VCaP (cell line): ENCODE measurements at regions not wholly inside any gene's neighbourhood (a gene's known extent, or its start where the extent isn't known, plus 50 kb on each side); places are given as distances from the start of the nearest gene placed in this dataset.
A peak's percentile ranks its signal among the peaks of the same experiment; 100 is the strongest.

Experiments used
- H3K27ac ChIP-seq: fragments of 450-650 bp; 2 replicates; pipeline ENCODE4 v1.5.1; 2017
- TF ChIP-seq, protein P1 (sequence below): fragments of 450-650 bp; conservative IDR thresholded peaks from 2 replicates; pipeline ENCODE4 v1.5.1; 2017; ENCODE audit warnings: mild to moderate bottlenecking, moderate library complexity

GRCh38 chr1:95865769-95866168 is 631.8 kb downstream of the RWDD3 start:
- H3K27ac ChIP-seq, result no peak overlapping the region
- TF ChIP-seq, protein P1, sequence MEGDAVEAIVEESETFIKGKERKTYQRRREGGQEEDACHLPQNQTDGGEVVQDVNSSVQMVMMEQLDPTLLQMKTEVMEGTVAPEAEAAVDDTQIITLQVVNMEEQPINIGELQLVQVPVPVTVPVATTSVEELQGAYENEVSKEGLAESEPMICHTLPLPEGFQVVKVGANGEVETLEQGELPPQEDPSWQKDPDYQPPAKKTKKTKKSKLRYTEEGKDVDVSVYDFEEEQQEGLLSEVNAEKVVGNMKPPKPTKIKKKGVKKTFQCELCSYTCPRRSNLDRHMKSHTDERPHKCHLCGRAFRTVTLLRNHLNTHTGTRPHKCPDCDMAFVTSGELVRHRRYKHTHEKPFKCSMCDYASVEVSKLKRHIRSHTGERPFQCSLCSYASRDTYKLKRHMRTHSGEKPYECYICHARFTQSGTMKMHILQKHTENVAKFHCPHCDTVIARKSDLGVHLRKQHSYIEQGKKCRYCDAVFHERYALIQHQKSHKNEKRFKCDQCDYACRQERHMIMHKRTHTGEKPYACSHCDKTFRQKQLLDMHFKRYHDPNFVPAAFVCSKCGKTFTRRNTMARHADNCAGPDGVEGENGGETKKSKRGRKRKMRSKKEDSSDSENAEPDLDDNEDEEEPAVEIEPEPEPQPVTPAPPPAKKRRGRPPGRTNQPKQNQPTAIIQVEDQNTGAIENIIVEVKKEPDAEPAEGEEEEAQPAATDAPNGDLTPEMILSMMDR, result no peak

- no peak overlapping the region for H3K27ac ChIP-seq
- TF ChIP-seq, protein P1, result no peak
Observed at GRCh38 chr1:95876276-95876675, 642.3 kb downstream of the RWDD3 start.

GRCh38 chr1:95879498-95880050 is 645.6 kb downstream of the RWDD3 start:
- H3K27ac ChIP-seq, result no peak overlapping the region
- TF ChIP-seq, protein P1, result no peak

DNA sequence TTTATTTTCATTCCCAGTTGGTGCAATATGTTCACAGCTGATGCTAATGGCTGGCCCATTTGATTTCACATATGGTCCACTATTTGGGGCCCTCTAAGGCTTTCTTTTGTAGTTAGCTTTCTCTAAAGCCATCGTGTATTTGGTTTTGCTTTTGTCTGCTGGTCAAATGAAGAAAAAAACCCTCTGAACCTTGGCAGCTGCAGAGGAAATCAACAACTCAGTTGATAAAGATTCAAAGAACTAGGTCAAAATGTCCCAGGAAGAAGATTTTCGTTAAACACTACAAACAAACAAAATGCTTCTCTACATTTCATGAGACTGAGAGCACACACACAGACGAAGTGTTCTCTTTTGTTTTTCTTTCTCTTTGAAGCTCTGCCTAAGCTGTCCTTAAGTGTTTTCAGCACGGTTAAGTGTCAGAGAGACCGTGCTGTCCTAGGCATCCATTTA is 655.0 kb downstream of the RWDD3 start:
- TF ChIP-seq, protein P1, result no peak
- peak overlapping the region; percentile 73 for H3K27ac ChIP-seq

DNA sequence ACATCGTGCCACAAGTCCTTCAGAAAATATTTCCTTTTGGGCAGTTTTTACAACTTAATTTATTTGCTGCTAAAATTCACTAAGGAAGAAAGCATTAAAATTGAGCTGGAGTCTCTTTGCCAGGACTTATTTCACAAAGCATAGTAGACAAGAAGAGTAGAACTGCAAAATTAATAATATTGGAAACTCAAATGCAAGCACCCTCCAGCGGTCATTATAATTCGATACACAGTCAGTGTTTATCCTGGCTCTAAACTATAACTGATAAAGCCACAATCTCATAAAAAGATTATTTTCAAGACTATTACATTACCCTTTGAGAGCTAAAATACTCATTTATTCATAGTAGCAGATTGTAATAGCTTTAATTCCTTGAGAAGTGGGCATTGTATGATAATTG is 655.4 kb downstream of the RWDD3 start:
- TF ChIP-seq, protein P1, result peak; percentile 48

GRCh38 chr1:95893921-95894320 is 659.9 kb downstream of the RWDD3 start:
- no peak overlapping the region for H3K27ac ChIP-seq
- TF ChIP-seq, protein P1, result no peak

More for the DNA sequence above, 655.4 kb downstream of the RWDD3 start:
- peak overlapping the region; percentile 73 for H3K27ac ChIP-seq

GRCh38 chr1:95903060-95903459 is 669.0 kb downstream of the RWDD3 start:
- TF ChIP-seq, protein P1, result no peak
- H3K27ac ChIP-seq, result no peak overlapping the region
